ENCODE measurements at regions not wholly inside any gene's neighbourhood (a gene's known extent, or its start where the extent isn't known, plus 50 kb on each side); places are given as distances from the start of the nearest gene placed in this dataset.
"Not testable (repeated sequence)": the region's sequence is repeated elsewhere in the genome, so short reads cannot be mapped to it uniquely, and the experiment has no call there.

GRCh38 chr6:47174502-47175023 is 132.4 kb upstream of the ADGRF1 start:
- no peaks in the 10 kb centered on the region for H3K9me2 ChIP-seq (replicated peaks; ENCODE audit: insufficient read depth, low read length)
- no peak overlapping the region for H3K9ac ChIP-seq (ENCODE audit: low read length)
- no peak overlapping the region for H3K4me3 ChIP-seq (ENCODE audit: insufficient read depth, low read length, poor library complexity, severe bottlenecking)
- H3F3A ChIP-seq (ENCODE audit: insufficient read depth): no peaks in the 10 kb centered on the region
- H3K79me2 ChIP-seq (ENCODE audit: insufficient read depth, low read length): no peaks in the 10 kb centered on the region
- no peak overlapping the region for H2AFZ ChIP-seq (ENCODE audit: low read depth, low read length, severe bottlenecking)
- TF ChIP-seq CTCF (IDR thresholded peaks at IDR 0.05; ENCODE audit: insufficient read depth, low read length, poor library complexity, severe bottlenecking) (no peak), EZH2phosphoT487 (conservative IDR thresholded peaks at IDR 0.05; ENCODE audit: low read length) (no peak)
- H3K27me3 ChIP-seq (ENCODE audit: low read length): no peaks in the 10 kb centered on the region
- no peaks in the 10 kb centered on the region for H3K36me3 ChIP-seq (ENCODE audit: low read length)
- H3K27ac ChIP-seq (ENCODE audit: low read depth, low read length): no peak overlapping the region
- H4K20me1 ChIP-seq (ENCODE audit: low read depth, low read length): no peaks in the 10 kb centered on the region
- no peak overlapping the region for H3K4me2 ChIP-seq (ENCODE audit: low read depth, low read length, poor library complexity, severe bottlenecking)
- no peaks in the 10 kb centered on the region for H3K9me3 ChIP-seq (ENCODE audit: insufficient read depth, low read length)

- H3K9me3 ChIP-seq (ENCODE audit: insufficient read depth, low read length); H3K9me2 ChIP-seq (replicated peaks; ENCODE audit: insufficient read depth, low read length); H3K27me3 ChIP-seq (ENCODE audit: low read length); H4K20me1 ChIP-seq (ENCODE audit: low read depth, low read length); H3K36me3 ChIP-seq (ENCODE audit: low read length); H3K27ac ChIP-seq (ENCODE audit: low read depth, low read length); H3K4me3 ChIP-seq (ENCODE audit: insufficient read depth, low read length, poor library complexity, severe bottlenecking); H3K79me2 ChIP-seq (ENCODE audit: insufficient read depth, low read length); H3K9ac ChIP-seq (ENCODE audit: low read length); H3F3A ChIP-seq (ENCODE audit: insufficient read depth); H3K4me2 ChIP-seq (ENCODE audit: low read depth, low read length, poor library complexity, severe bottlenecking); H2AFZ ChIP-seq (ENCODE audit: low read depth, low read length, severe bottlenecking): not testable (repeated sequence)
These were observed 131.9 kb upstream of the ADGRF1 start for GRCh38 chr6:47174063-47174462.

GRCh38 chr6:47173145-47173544 is 131.0 kb upstream of the ADGRF1 start:
- not testable (repeated sequence) for H3K9me2 ChIP-seq (replicated peaks; ENCODE audit: insufficient read depth, low read length); H3K9me3 ChIP-seq (ENCODE audit: insufficient read depth, low read length); H3K4me2 ChIP-seq (ENCODE audit: low read depth, low read length, poor library complexity, severe bottlenecking); H3K79me2 ChIP-seq (ENCODE audit: insufficient read depth, low read length); H3K27me3 ChIP-seq (ENCODE audit: low read length); H3K9ac ChIP-seq (ENCODE audit: low read length); H3K36me3 ChIP-seq (ENCODE audit: low read length); H3F3A ChIP-seq (ENCODE audit: insufficient read depth); H4K20me1 ChIP-seq (ENCODE audit: low read depth, low read length); H2AFZ ChIP-seq (ENCODE audit: low read depth, low read length, severe bottlenecking); H3K4me3 ChIP-seq (ENCODE audit: insufficient read depth, low read length, poor library complexity, severe bottlenecking); H3K27ac ChIP-seq (ENCODE audit: low read depth, low read length)

GRCh38 chr6:47170617-47170947 is 128.4 kb upstream of the ADGRF1 start:
- Histone ChIP-seq H3K27ac (ENCODE audit: low read depth, low read length) (no peak overlapping the region), H3K4me3 (ENCODE audit: insufficient read depth, low read length, poor library complexity, severe bottlenecking) (no peak overlapping the region), H3K9ac (ENCODE audit: low read length) (no peak overlapping the region), H3K4me2 (ENCODE audit: low read depth, low read length, poor library complexity, severe bottlenecking) (no peak overlapping the region), H3K79me2 (ENCODE audit: insufficient read depth, low read length) (no peaks in the 10 kb centered on the region), H3K27me3 (ENCODE audit: low read length) (no peaks in the 10 kb centered on the region), H3K36me3 (ENCODE audit: low read length) (no peaks in the 10 kb centered on the region), H3K9me2 (replicated peaks; ENCODE audit: insufficient read depth, low read length) (no peaks in the 10 kb centered on the region), H3K9me3 (ENCODE audit: insufficient read depth, low read length) (no peaks in the 10 kb centered on the region), H3F3A (ENCODE audit: insufficient read depth) (no peaks in the 10 kb centered on the region), H4K20me1 (ENCODE audit: low read depth, low read length) (no peaks in the 10 kb centered on the region), H2AFZ (ENCODE audit: low read depth, low read length, severe bottlenecking) (no peak overlapping the region)
- TF ChIP-seq CTCF (IDR thresholded peaks at IDR 0.05; ENCODE audit: insufficient read depth, low read length, poor library complexity, severe bottlenecking) (no peak), EZH2phosphoT487 (conservative IDR thresholded peaks at IDR 0.05; ENCODE audit: low read length) (no peak)
